ENCODE measurements at regions not wholly inside any gene's neighbourhood (a gene's known extent, or its start where the extent isn't known, plus 50 kb on each side); places are given as distances from the start of the nearest gene placed in this dataset.

DNA sequence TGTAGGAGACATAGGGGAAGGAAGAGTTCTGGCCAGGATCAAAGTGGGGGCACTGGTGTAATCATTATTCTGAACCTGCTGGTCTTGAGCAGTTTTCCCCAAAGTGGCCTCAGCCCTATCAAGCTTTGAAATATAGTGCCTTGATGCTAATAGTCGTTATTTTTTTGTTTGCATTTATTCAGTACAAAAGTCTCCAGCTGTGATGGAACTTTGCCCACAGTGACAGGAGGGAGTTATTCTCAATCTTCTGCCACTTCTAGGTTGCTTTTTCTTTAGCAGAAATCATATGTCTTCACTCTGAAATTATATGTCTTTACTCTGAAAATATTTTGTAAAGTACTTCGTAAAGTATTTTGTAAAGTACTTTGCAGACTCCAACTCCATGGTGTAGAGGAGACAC lies 93.1 kb downstream of the FAT3 start (continued):
- TF ChIP-seq ZNF784 (CRISPR knock-in tag; IDR thresholded peaks at IDR 0.05; ENCODE audit: borderline replicate concordance): no peak
- TF ChIP-seq PHF20 (CRISPR knock-in tag; IDR thresholded peaks at IDR 0.05): no peak

DNA sequence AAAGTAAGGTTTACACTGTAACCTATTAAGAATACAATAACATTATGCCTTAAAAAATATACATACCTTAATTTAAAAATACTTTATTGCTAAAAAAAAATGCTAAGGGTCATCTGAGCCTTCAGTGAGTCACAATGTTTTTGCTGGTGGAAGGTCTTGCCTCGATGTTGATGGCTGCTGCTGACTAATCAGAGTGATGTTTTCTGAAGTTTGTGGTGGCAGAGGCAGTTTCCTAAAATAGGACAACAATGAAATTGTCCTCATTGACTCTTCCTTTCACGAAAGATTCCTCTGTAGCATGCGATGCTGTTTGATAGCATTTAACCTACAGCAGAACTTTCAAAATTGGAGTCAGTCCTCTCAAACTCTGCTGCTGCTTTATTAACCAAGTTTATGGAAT lies 97.6 kb downstream of the FAT3 start:
- no peak for ATAC-seq
- in situ Hi-C loops (cut with HindIII; ENCODE audit: extremely low pct_ligation_motif_present, low pct_unique_long_range_greater_than_20kb) (no loop called here), intact Hi-C loops (cut with micrococcal nuclease; ENCODE audit: unreplicated experiment) (no loop called here)
- Histone ChIP-seq H2AFZ (ENCODE audit: low read length) (no peak overlapping the region), H3K4me3 (replicated peaks in 1 of 3; ENCODE audit: insufficient read depth in 1 of 3, low read depth in 2 of 3, low read length in 3 of 3) (no peak overlapping the region), H3K9me3 (ENCODE audit: low read length) (no peaks in the 10 kb centered on the region), H4K20me1 (ENCODE audit: insufficient read depth, low read length) (no peaks in the 10 kb centered on the region), H3K79me2 (ENCODE audit: insufficient read depth, low read length) (no peaks in the 10 kb centered on the region), H3K9ac (ENCODE audit: insufficient read depth, low read depth, low read length) (no peak overlapping the region), H3K27me3 (ENCODE audit: control insufficient read depth in 1 of 2, insufficient read depth in 2 of 2, low read length in 2 of 2) (no peaks in the 10 kb centered on the region), H3K36me3 (replicated peaks in 1 of 2; ENCODE audit: control insufficient read depth in 1 of 2, insufficient read depth in 2 of 2, low read length in 2 of 2) (no peaks in the 10 kb centered on the region), H3K27ac (ENCODE audit: extremely low read length, insufficient read depth, low read length) (no peak overlapping the region), H3K4me1 (ENCODE audit: insufficient read depth, low read length) (no peaks in the 10 kb centered on the region), H3K4me2 (ENCODE audit: low read depth, low read length) (no peak overlapping the region)
- 28% methylated on average over 3 of the region's 3 CpGs for WGBS (ENCODE audit: low lambda C conversion rate)
- no peak for FAIRE-seq
- DNase-seq (ENCODE audit: low spot score): no peak
- CTCF ChIA-PET (ENCODE audit: low intra/inter-chr PET ratio, low total read pairs): no interaction called here
- POLR2A ChIA-PET: no interaction called here
- no TSS peak for BruUV-seq (replicated peaks)
- TF ChIP-seq MXD1 (CRISPR knock-in tag; IDR thresholded peaks at IDR 0.05): no peak
- no peak for TF ChIP-seq KDM4B (CRISPR knock-in tag; IDR thresholded peaks at IDR 0.05)
- TF ChIP-seq TAF1 (CRISPR knock-in tag; IDR thresholded peaks at IDR 0.05): no peak
- no peak for TF ChIP-seq NFIC (IDR thresholded peaks at IDR 0.05; ENCODE audit: low read length)
- TF ChIP-seq, protein P1, sequence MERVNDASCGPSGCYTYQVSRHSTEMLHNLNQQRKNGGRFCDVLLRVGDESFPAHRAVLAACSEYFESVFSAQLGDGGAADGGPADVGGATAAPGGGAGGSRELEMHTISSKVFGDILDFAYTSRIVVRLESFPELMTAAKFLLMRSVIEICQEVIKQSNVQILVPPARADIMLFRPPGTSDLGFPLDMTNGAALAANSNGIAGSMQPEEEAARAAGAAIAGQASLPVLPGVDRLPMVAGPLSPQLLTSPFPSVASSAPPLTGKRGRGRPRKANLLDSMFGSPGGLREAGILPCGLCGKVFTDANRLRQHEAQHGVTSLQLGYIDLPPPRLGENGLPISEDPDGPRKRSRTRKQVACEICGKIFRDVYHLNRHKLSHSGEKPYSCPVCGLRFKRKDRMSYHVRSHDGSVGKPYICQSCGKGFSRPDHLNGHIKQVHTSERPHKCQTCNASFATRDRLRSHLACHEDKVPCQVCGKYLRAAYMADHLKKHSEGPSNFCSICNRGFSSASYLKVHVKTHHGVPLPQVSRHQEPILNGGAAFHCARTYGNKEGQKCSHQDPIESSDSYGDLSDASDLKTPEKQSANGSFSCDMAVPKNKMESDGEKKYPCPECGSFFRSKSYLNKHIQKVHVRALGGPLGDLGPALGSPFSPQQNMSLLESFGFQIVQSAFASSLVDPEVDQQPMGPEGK (CRISPR knock-in tag; IDR thresholded peaks at IDR 0.05): no peak
- no peak for TF ChIP-seq ZBTB10 (CRISPR knock-in tag; IDR thresholded peaks at IDR 0.05; ENCODE audit: borderline replicate concordance)
- TF ChIP-seq, protein P2, sequence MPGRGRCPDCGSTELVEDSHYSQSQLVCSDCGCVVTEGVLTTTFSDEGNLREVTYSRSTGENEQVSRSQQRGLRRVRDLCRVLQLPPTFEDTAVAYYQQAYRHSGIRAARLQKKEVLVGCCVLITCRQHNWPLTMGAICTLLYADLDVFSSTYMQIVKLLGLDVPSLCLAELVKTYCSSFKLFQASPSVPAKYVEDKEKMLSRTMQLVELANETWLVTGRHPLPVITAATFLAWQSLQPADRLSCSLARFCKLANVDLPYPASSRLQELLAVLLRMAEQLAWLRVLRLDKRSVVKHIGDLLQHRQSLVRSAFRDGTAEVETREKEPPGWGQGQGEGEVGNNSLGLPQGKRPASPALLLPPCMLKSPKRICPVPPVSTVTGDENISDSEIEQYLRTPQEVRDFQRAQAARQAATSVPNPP (CRISPR knock-in tag; IDR thresholded peaks at IDR 0.05): no peak
- no peak for TF ChIP-seq GATAD1 (CRISPR knock-in tag; IDR thresholded peaks at IDR 0.05)
- TF ChIP-seq ZNF550 (CRISPR knock-in tag; IDR thresholded peaks at IDR 0.05; ENCODE audit: borderline replicate concordance): no peak
- TF ChIP-seq, protein P3, sequence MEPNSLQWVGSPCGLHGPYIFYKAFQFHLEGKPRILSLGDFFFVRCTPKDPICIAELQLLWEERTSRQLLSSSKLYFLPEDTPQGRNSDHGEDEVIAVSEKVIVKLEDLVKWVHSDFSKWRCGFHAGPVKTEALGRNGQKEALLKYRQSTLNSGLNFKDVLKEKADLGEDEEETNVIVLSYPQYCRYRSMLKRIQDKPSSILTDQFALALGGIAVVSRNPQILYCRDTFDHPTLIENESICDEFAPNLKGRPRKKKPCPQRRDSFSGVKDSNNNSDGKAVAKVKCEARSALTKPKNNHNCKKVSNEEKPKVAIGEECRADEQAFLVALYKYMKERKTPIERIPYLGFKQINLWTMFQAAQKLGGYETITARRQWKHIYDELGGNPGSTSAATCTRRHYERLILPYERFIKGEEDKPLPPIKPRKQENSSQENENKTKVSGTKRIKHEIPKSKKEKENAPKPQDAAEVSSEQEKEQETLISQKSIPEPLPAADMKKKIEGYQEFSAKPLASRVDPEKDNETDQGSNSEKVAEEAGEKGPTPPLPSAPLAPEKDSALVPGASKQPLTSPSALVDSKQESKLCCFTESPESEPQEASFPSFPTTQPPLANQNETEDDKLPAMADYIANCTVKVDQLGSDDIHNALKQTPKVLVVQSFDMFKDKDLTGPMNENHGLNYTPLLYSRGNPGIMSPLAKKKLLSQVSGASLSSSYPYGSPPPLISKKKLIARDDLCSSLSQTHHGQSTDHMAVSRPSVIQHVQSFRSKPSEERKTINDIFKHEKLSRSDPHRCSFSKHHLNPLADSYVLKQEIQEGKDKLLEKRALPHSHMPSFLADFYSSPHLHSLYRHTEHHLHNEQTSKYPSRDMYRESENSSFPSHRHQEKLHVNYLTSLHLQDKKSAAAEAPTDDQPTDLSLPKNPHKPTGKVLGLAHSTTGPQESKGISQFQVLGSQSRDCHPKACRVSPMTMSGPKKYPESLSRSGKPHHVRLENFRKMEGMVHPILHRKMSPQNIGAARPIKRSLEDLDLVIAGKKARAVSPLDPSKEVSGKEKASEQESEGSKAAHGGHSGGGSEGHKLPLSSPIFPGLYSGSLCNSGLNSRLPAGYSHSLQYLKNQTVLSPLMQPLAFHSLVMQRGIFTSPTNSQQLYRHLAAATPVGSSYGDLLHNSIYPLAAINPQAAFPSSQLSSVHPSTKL (CRISPR knock-in tag; IDR thresholded peaks at IDR 0.05): no peak
- TF ChIP-seq ZNF274 (CRISPR knock-in tag; IDR thresholded peaks at IDR 0.05): no peak
